Caco-2 (cell line): ENCODE measurements at regions not wholly inside any gene's neighbourhood (a gene's known extent, or its start where the extent isn't known, plus 50 kb on each side); places are given as distances from the start of the nearest gene placed in this dataset.

Experiments used
- BruUV-seq: library from RNA; stranded (reverse); fragments of 400-500 nt; replicated peaks from 2 replicates; lab custom pipeline; 2021; lab: Mats Ljungman, UMichigan
- CTCF ChIA-PET: fragments of 300-600 bp; sonication (Branson Sonifier 250); formaldehyde crosslinking; loops from one replicate; lab custom pipeline; 2022; ENCODE audit warnings: antibody characterized with exemption; lab: Charles Lee
- POLR2A ChIA-PET: fragments of 300-600 bp; sonication (Branson Sonifier 250); formaldehyde crosslinking; loops from one replicate; lab custom pipeline; 2022; ENCODE audit warnings: antibody characterized with exemption; lab: Charles Lee
- DNase-seq, 2 experiments: peaks; one replicate each; pipeline versions ENCODE4 v3.0.0 to v3.0.0-alpha.2; 2020 to 2022
- H3K27me3 ChIP-seq: replicated peaks from 2 replicates; pipeline ENCODE4 v1.6.0; 2011; ENCODE audit warnings: low read length; ENCODE audit not compliant: control insufficient read depth, insufficient read depth
- H3K36me3 ChIP-seq: 2 replicates; pipeline ENCODE4 v1.5.1; 2011; ENCODE audit warnings: low read length; ENCODE audit not compliant: control insufficient read depth, insufficient read depth
- H3K4me1 ChIP-seq: fragments of 250-450 bp; sonication (Bioruptor Pico); 2 replicates; pipeline ENCODE4 v1.5.1; 2020; ENCODE audit warnings: mild to moderate bottlenecking
- H3K4me3 ChIP-seq: 2 replicates; pipeline ENCODE4 v1.5.1; 2011; ENCODE audit warnings: low read depth, mild to moderate bottlenecking, control low read depth, low read length
- H3K9me3 ChIP-seq: fragments of 250-450 bp; sonication (Bioruptor Pico); 2 replicates; pipeline ENCODE4 v1.5.1; 2020; ENCODE audit warnings: mild to moderate bottlenecking, moderate library complexity
- H3K27ac Mint-ChIP-seq: one replicate; pipeline ENCODE4 v1.8.0; 2022; ENCODE audit warnings: mixed read lengths; ENCODE audit not compliant: unreplicated experiment
- H3K27me3 Mint-ChIP-seq: one replicate; pipeline ENCODE4 v1.8.0; 2022; ENCODE audit warnings: mixed read lengths; ENCODE audit not compliant: insufficient read depth, unreplicated experiment
- H3K36me3 Mint-ChIP-seq: one replicate; pipeline ENCODE4 v1.8.0; 2022; ENCODE audit warnings: mild to moderate bottlenecking, mixed read lengths; ENCODE audit not compliant: insufficient read depth, unreplicated experiment
- H3K4me1 Mint-ChIP-seq: one replicate; pipeline ENCODE4 v1.8.0; 2022; ENCODE audit warnings: low read depth, mixed read lengths; ENCODE audit not compliant: unreplicated experiment
- H3K4me3 Mint-ChIP-seq: one replicate; pipeline ENCODE4 v1.8.0; 2022; ENCODE audit warnings: mild to moderate bottlenecking, moderate library complexity, mixed read lengths; ENCODE audit not compliant: unreplicated experiment
- H3K9me3 Mint-ChIP-seq: one replicate; pipeline ENCODE4 v1.8.0; 2022; ENCODE audit warnings: mixed read lengths; ENCODE audit not compliant: unreplicated experiment
- intact Hi-C: fragments of 100-400 bp; cut with micrococcal nuclease; formaldehyde crosslinking; loops from one replicate; pipeline ENCODE4 v1.10.0; 2022; ENCODE audit not compliant: unreplicated experiment
- TF ChIP-seq, protein P1 (sequence below), 2 experiments: fragments of 200-600 bp in 1 of 2; IDR thresholded peaks; 1 replicate in 1 of 2; 2 replicates in 1 of 2; pipeline versions ENCODE4 v1.5.1 to v1.8.0; 2011 to 2022; ENCODE audit warnings: antibody characterized with exemption in 1 of 2, control low read depth in 1 of 2, inconsistent platforms in 1 of 2, low read depth in 1 of 2, low read length in 1 of 2, mild to moderate bottlenecking in 1 of 2, moderate library complexity in 1 of 2; ENCODE audit not compliant: insufficient read depth in 1 of 2, severe bottlenecking in 1 of 2, unreplicated experiment in 1 of 2

DNA sequence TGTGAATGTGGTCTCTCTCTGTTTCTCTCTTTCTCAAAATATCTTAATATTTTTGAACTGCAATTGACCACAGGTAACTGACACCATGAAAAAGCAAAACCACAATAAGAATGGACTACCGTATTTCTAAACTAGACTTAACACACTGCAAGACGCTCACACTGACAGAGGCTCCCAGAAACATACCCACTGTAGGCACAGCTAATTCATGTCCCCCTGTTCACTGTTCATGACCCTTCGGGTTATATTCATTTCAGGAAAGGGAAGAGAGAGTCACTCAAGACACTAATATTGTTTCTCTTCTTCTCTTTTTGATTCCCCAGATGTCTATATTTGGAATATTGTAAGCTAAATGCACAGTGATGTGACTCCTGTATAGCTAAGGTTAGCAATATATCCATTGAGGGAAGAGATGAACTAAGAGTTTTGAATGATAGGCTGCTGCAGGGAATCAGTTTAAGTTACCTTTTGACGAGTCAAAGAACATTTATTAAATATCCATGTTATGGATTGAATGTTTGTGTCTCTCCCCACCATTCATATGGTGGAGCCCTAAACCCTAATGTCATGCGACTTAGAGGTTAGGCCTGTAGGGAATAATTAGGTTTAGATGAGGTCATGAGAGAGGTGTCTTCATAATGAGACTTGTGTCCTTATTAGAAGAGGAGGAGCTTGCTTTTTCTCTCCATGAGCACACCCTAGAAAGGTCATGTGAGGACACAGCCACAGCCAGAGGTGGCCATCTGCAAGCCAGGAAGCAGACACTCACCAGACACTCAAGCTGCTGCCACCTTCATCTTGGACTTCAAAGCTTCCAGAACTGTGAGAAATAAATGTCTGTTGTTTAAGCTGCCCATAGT is 216.6 kb upstream of the GRM7 start:
- H3K36me3 ChIP-seq: no peaks in the 10 kb centered on the region
- no peaks in the 10 kb centered on the region for H3K27me3 ChIP-seq
- H3K36me3 Mint-ChIP-seq: no peaks in the 10 kb centered on the region
- DNase-seq: no peak
- no peak overlapping the region for H3K27ac Mint-ChIP-seq
- H3K4me1 Mint-ChIP-seq: no peaks in the 10 kb centered on the region
- H3K4me1 ChIP-seq: no peaks in the 10 kb centered on the region
- no peaks in the 10 kb centered on the region for H3K27me3 Mint-ChIP-seq
- POLR2A ChIA-PET: no interaction called here
- no peaks in the 10 kb centered on the region for H3K9me3 ChIP-seq
- H3K4me3 Mint-ChIP-seq: no peak overlapping the region
- CTCF ChIA-PET: no interaction called here
- no TSS peak for BruUV-seq
- H3K9me3 Mint-ChIP-seq: no peaks in the 10 kb centered on the region
- intact Hi-C loops: no loop called here
- no peak overlapping the region for H3K4me3 ChIP-seq
- TF ChIP-seq, protein P1, sequence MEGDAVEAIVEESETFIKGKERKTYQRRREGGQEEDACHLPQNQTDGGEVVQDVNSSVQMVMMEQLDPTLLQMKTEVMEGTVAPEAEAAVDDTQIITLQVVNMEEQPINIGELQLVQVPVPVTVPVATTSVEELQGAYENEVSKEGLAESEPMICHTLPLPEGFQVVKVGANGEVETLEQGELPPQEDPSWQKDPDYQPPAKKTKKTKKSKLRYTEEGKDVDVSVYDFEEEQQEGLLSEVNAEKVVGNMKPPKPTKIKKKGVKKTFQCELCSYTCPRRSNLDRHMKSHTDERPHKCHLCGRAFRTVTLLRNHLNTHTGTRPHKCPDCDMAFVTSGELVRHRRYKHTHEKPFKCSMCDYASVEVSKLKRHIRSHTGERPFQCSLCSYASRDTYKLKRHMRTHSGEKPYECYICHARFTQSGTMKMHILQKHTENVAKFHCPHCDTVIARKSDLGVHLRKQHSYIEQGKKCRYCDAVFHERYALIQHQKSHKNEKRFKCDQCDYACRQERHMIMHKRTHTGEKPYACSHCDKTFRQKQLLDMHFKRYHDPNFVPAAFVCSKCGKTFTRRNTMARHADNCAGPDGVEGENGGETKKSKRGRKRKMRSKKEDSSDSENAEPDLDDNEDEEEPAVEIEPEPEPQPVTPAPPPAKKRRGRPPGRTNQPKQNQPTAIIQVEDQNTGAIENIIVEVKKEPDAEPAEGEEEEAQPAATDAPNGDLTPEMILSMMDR (IDR thresholded peaks at IDR 0.05; ENCODE audit: insufficient read depth in 1 of 2, low read depth in 1 of 2, low read length in 1 of 2, severe bottlenecking in 1 of 2, unreplicated experiment in 1 of 2): no peak

DNA sequence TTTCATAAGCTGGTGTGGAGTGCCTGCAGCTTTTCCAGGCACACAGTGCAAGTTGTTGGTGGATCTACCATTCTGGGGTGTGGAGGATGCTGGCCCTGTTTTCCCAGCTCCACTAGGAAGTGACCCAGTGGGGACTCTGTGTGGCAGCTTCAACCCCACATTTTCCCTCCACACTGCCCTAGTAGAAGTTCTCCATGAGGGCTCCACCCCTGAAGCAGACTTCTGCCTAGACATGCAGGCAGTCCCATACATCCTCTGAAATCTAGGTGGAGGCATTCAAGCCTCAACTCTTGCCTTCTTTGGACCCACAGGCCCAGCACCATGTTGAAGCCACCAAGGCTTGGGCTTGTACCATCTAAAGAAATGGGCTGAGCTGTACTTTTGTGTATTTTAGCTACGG is 206.2 kb upstream of the GRM7 start:
- DNase-seq: no peak
- CTCF ChIA-PET: no interaction called here
- no TSS peak for BruUV-seq
- Mint-ChIP-seq H3K9me3 (peaks cover 36% of the 10 kb centered on the region), H3K27me3 (no peaks in the 10 kb centered on the region), H3K4me3 (no peak overlapping the region), H3K4me1 (no peaks in the 10 kb centered on the region), H3K36me3 (peaks cover 5% of the 10 kb centered on the region), H3K27ac (no peak overlapping the region)
- intact Hi-C loops: no loop called here
- H3K36me3 ChIP-seq: no peaks in the 10 kb centered on the region
- H3K4me1 ChIP-seq: no peaks in the 10 kb centered on the region
- POLR2A ChIA-PET: no interaction called here
- TF ChIP-seq, protein P1 (IDR thresholded peaks at IDR 0.05; ENCODE audit: insufficient read depth in 1 of 2, low read depth in 1 of 2, low read length in 1 of 2, severe bottlenecking in 1 of 2, unreplicated experiment in 1 of 2): no peak
- H3K4me3 ChIP-seq: no peak overlapping the region
- H3K27me3 ChIP-seq: no peaks in the 10 kb centered on the region
- H3K9me3 ChIP-seq: no peaks in the 10 kb centered on the region

DNA sequence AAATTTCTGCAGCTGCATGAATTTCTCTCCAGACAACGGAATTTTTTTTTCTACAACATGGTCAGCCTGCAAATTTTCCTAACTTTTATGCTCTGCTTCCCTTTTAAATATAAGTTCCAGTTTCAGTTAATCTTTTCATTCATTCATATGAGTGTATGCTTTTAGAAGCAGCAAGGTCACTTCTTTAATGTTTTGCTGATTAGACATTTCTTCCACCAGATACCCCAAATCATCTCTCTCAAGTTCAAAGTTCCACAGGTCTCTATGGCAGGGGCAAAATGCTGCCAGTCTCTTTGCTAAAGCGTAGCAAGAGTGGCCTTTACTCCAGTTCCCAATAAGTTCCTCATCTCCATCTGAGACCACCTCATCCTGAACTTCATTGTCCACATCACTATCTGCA is 205.6 kb upstream of the GRM7 start:
- H3K27me3 ChIP-seq: no peaks in the 10 kb centered on the region
- Mint-ChIP-seq H3K27ac (no peak overlapping the region), H3K27me3 (no peaks in the 10 kb centered on the region), H3K4me1 (no peaks in the 10 kb centered on the region), H3K9me3 (peaks cover 36% of the 10 kb centered on the region), H3K4me3 (no peak overlapping the region), H3K36me3 (peaks cover 5% of the 10 kb centered on the region)
- BruUV-seq: no TSS peak
- POLR2A ChIA-PET: no interaction called here
- CTCF ChIA-PET: no interaction called here
- no peaks in the 10 kb centered on the region for H3K4me1 ChIP-seq
- intact Hi-C loops: no loop called here
- H3K4me3 ChIP-seq: no peak overlapping the region
- TF ChIP-seq, protein P1 (IDR thresholded peaks at IDR 0.05; ENCODE audit: insufficient read depth in 1 of 2, low read depth in 1 of 2, low read length in 1 of 2, severe bottlenecking in 1 of 2, unreplicated experiment in 1 of 2): no peak
- H3K9me3 ChIP-seq: no peaks in the 10 kb centered on the region
- no peak for DNase-seq
- no peaks in the 10 kb centered on the region for H3K36me3 ChIP-seq
